GM19438 (cell line): ENCODE measurements at regions not wholly inside any gene's neighbourhood (a gene's known extent, or its start where the extent isn't known, plus 50 kb on each side); places are given as distances from the start of the nearest gene placed in this dataset.

Source experiments
- ATAC-seq: cut with Tn5 transposase; IDR thresholded peaks from one replicate; pipeline ENCODE4 v1.9.1; 2021; ENCODE audit warnings: low read depth; ENCODE audit not compliant: unreplicated experiment

GRCh38 chr5:155735388-155735787, 591.6 kb upstream of the SGCD start:
- no peak for ATAC-seq

DNA sequence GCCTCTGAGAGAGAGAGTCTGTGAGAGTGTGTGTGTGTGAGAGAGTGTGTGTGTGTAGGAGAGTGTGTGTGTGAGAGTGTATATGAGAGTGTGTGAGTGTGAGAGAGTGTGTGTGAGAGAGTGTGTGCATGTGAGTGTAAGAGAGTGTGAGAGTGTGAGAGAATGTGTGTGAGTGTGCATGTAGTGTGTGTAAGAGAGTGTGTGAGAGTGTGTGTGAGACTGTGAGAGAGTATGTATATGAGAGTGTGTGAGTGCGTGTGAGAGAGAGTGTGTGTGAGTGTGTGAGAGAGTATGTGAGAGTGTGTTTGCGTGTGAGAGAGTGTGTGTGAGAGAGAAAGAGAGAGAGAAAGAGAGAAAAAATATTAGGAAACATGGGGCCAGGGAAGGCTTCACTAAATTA, 588.3 kb upstream of the SGCD start:
- no peak for ATAC-seq

GRCh38 chr5:155746367-155747038, 580.5 kb upstream of the SGCD start:
- ATAC-seq = no peak

DNA sequence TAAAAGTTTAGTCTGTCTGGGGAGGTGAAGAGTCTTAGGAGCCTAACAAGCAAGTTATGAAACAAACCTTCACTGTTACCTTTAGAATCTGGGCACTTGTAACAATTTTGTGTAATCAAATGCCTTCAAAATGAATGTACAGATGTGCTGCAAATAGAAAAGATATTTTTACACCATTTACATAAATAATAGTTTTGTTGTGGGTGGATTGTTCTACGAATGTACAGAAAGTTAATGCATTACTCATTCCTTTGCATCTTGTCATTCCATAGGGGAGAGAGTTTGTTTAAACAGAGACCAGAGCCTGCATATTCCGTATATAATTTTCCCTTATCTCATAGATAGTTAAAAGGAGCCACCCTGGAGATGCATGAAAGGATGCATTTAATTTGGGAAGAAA, 576.9 kb upstream of the SGCD start:
- no peak for ATAC-seq

- no peak for ATAC-seq
Measured at GRCh38 chr5:155750571-155750970, 576.4 kb upstream of the SGCD start.

DNA sequence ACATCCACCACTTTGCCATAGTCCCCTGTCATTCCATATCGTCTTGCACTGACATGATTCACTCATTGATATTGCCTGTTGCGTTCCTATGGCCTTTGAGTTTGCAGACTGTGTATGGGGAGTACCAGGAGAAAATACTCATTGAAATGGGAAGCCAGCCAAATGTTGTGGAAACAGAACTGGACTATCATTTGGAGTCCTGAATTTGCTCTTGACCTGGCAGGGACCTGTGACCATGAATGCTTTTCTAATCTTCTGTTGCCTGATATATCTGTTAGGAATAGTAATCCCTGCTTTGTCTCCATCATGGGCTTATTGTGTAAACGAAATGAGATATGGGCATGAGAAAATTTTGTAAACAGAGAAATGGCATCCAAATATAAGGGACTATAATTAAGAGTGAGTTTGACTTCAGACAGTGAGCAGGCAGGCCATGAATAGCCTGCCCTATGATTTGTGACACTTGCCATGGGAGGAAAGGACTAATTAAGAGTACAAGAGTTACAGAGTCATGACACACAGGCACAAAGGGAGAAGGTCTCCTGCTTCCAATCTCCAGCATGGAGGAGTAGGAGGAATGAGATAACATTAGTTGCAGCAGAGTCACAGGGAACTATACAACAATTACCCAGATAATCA, 572.9 kb upstream of the SGCD start:
- no peak for ATAC-seq

- no peak for ATAC-seq
Measured at GRCh38 chr5:155759252-155759651, 567.7 kb upstream of the SGCD start.

- no peak for ATAC-seq
Measured at GRCh38 chr5:155759984-155760383, 567.0 kb upstream of the SGCD start.

DNA sequence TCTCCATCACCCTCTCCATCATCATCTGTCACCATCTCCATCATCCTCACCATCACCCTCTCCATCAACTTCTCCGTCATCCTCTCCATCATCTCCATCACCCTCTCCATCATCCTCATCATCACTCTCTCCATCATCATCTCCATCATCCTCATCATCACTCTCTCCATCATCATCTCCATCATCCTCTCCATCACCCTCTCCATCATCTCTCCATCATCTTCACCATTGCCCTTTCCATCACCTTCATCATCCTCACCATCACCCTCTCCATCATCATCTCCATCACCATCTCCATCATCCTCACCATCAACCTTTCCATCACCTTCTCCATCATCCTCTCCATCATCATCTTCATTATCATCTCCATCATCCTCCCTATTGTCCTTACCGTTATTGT, 565.5 kb upstream of the SGCD start:
- no peak for ATAC-seq

DNA sequence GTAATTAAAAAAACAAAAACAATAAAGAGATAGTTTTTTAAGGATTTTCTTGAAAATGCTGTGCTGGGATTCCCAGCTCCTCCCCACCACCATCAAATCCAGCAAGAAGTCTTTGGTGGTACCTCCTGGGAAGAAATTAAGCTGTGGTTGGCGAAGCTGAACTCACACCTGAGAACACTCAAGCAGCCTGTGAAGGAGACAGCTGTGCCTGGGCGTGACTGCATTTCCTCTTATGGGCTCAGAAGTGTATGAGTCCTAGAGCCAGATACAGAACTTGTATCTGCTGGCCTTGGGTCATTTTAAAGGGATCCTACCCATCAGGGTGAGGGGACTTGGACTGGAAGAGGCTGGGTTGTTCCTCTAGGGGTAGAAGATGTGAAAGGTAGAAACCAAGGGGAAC, 561.2 kb upstream of the SGCD start:
- no peak for ATAC-seq

DNA sequence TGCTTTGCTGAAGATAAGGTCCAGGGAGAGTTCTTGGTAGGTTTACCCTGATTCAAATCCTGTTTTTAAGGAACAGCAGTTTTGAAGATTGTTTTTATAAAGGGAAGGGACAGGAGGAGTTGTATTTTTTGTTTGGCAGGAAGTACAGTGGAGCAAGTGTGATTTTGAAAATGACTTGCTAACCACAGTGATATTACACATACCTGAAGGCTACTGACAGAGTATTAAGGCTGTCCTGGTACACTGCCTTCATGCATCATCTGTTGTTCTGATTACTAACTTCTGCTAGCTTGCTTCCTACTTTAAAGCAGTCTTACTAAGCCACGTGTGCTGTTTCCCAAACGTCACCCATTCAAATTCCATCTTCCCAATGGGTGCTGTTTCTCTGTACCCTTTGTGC, 559.5 kb upstream of the SGCD start:
- ATAC-seq = no peak

DNA sequence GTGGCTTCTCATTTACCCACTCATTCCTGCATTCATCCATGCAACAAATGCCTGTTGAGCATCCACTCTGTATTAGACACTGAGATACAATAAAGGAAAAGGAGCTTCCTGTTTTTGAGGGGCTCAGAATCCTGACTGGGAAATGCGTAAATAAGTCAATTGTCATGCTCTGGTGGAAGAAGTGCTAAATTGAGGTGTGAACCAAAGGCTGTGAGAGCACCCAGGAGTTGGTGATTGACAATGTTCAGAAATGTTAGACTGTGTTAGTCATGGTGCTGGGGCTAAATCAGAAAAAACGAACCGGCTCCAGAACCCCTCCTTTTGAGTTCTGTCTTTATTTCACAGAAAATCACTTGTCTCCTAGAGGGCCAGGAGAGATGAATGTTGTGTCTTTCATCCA, 558.6 kb upstream of the SGCD start:
- no peak for ATAC-seq

- ATAC-seq = no peak
Measured at GRCh38 chr5:155772009-155772662, 554.8 kb upstream of the SGCD start.

DNA sequence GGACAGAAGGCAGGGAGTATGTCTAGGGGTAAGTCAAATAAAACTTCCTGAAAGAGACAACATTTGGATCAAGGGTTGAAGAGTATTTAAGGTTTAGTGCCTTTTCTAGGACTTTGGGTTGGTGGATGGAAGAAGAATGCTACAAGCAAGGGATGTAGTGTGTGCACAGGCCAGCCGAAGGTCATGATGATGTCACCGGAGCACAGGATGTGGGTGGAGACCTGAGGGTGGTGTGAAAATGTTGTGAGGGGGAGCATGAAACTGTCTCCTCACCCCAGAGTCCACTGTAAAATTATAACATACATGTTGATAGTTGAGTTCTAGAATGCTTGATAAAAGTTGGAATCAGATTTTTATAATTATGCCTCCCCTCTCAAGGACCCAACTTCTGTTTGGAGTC, 553.3 kb upstream of the SGCD start:
- no peak for ATAC-seq

GRCh38 chr5:155780260-155780659, 546.7 kb upstream of the SGCD start:
- ATAC-seq = no peak

GRCh38 chr5:155783246-155783645, 543.7 kb upstream of the SGCD start:
- no peak for ATAC-seq

GRCh38 chr5:155783791-155784190, 543.2 kb upstream of the SGCD start:
- no peak for ATAC-seq

DNA sequence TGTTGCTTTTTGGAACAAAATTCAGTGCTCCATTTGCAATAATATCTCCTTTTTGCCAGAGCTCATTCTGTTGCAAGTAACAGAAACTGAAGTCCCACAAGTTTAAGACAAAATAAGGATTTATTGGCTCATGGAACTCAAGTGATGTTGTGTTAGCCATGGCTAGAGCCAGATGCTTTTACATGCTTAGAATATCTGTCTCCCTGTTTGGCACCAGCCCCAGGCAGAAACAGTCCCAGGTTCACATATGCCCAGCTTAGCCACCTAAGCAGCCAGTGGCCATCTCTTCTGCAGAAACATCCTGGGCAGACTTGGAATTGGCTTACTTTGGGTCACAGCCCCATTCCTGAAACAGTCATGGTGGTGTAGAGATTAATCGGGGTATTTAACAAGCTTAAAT, 540.9 kb upstream of the SGCD start:
- ATAC-seq = no peak

GRCh38 chr5:155792873-155793272, 534.1 kb upstream of the SGCD start:
- ATAC-seq = no peak

- ATAC-seq = no peak
Measured at GRCh38 chr5:155794795-155795194, 532.2 kb upstream of the SGCD start.

DNA sequence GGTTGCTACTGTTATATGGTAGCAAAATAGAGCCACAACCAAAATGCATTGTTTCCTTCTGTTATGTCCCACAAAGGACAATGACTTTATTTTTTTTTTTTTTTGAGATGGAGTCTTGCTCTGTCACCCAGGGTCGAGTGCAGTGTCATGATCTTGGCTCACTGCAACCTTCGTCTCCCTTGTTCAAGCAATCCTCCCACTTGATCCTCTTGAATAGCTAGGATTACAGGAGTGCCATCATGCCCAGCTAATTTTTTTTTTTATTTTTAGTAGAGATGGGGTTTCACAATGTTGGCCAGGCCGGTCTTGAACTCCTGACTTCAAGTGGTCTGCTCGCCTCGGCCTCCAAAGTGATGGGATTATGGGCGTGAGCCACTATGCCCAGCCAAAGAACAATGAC, 527.7 kb upstream of the SGCD start:
- ATAC-seq = no peak
